ENCODE measurements at regions not wholly inside any gene's neighbourhood (a gene's known extent, or its start where the extent isn't known, plus 50 kb on each side); places are given as distances from the start of the nearest gene placed in this dataset.

GRCh38 chr4:13856387-13856786, 228.9 kb upstream of the BOD1L1 start:
- Histone ChIP-seq H3K9me3 (ENCODE audit: insufficient read depth in 2 of 2, low read depth in 1 of 2, low read length in 1 of 2) (no peaks in the 10 kb centered on the region), H3K14ac (ENCODE audit: insufficient read length) (no peak overlapping the region), H3K4me1 (replicated peaks in 1 of 4; ENCODE audit: control insufficient read depth in 3 of 4, insufficient read depth in 4 of 4, low read length in 3 of 4) (peaks cover 0 to 3% (median 0%) of the 10 kb centered on the region in 4 experiments; a peak in 2 of 7 replicates), H4K20me1 (replicated peaks in 1 of 2; ENCODE audit: control insufficient read depth in 1 of 2, insufficient read depth in 2 of 2, low read length in 2 of 2) (no peaks in the 10 kb centered on the region), H3K27ac (ENCODE audit: low read depth, low read length) (no peak overlapping the region), H3K4me2 (ENCODE audit: insufficient read depth in 1 of 2, low read depth in 2 of 2, low read length in 2 of 2) (no peak overlapping the region), H3K9ac (replicated peaks in 1 of 4; ENCODE audit: extremely low read depth in 1 of 4, low read depth in 3 of 4, low read length in 3 of 4) (no peak overlapping the region), H2BK5ac (ENCODE audit: low read depth, low read length) (no peak overlapping the region), H2BK12ac (ENCODE audit: low read depth, low read length) (no peak overlapping the region), H3K4ac (replicated peaks; ENCODE audit: insufficient read length, low read depth, low read length) (no peak overlapping the region), H3K27me3 (replicated peaks in 1 of 4; ENCODE audit: control insufficient read depth in 3 of 4, extremely low read depth in 1 of 4, insufficient read depth in 3 of 4, low read length in 3 of 4) (no peaks in the 10 kb centered on the region), H3K23ac (ENCODE audit: insufficient read length) (no peak overlapping the region), H4K91ac (replicated peaks; ENCODE audit: insufficient read length, low read length) (no peak overlapping the region), H2BK20ac (ENCODE audit: low read length) (no peak overlapping the region), H3K56ac (replicated peaks; ENCODE audit: insufficient read length, low read depth, low read length) (no peak overlapping the region), H3K36me3 (ENCODE audit: control insufficient read depth in 2 of 4, insufficient read depth in 4 of 4, low read length in 3 of 4) (no peaks in the 10 kb centered on the region; a peak in 1 of 8 replicates), H2BK120ac (replicated peaks; ENCODE audit: low read depth, low read length) (no peak overlapping the region), H3K79me1 (ENCODE audit: low read depth, low read length) (no peaks in the 10 kb centered on the region), H3K18ac (ENCODE audit: extremely low read depth, low read length) (no peak overlapping the region), H4K5ac (ENCODE audit: insufficient read length, low read depth, low read length) (no peak overlapping the region), H3K23me2 (ENCODE audit: low read depth, low read length) (no peaks in the 10 kb centered on the region), H2BK15ac (ENCODE audit: low read length) (no peak overlapping the region), H2AK5ac (ENCODE audit: low read depth, low read length) (no peak overlapping the region), H4K8ac (ENCODE audit: extremely low read depth, insufficient read depth, low read length) (no peak overlapping the region), H3K79me2 (ENCODE audit: control insufficient read depth in 1 of 2, insufficient read depth in 2 of 2, low read length in 2 of 2) (no peaks in the 10 kb centered on the region), H3K4me3 (ENCODE audit: extremely low read depth in 1 of 4, insufficient read depth in 2 of 4, low read depth in 3 of 4, low read length in 4 of 4) (no peak overlapping the region), H2AFZ (ENCODE audit: low read length) (no peak overlapping the region)
- TF ChIP-seq ATF2 (IDR thresholded peaks at IDR 0.05; ENCODE audit: low read length), result no peak
- TF ChIP-seq ATF3 (IDR thresholded peaks at IDR 0.05; ENCODE audit: insufficient read depth, low read depth, low read length), result no peak
- no peak for TF ChIP-seq HDAC6 (IDR thresholded peaks at IDR 0.05; ENCODE audit: low read depth, low read length)
- TF ChIP-seq SP1 (IDR thresholded peaks at IDR 0.05; ENCODE audit: low read depth, low read length), result no peak
- no peak for TF ChIP-seq EZH2 (IDR thresholded peaks at IDR 0.05; ENCODE audit: low read depth, low read length, severe bottlenecking)
- no peak for TF ChIP-seq SRF (IDR thresholded peaks at IDR 0.05; ENCODE audit: low read depth, low read length)
- DNase-seq (ENCODE audit: low read depth in 1 of 2, low spot score in 2 of 2) (no peak), FAIRE-seq (no peak)
- ChIA-PET POLR2A (ENCODE audit: partially characterized antibody) (no interaction called here), CTCF (ENCODE audit: partially characterized antibody) (interaction anchor here (0.7 to 4.3 kb wide), 2 partner anchors 16 to 201 kb away, joined by 6 to 29 read pairs; no protein-coding TSS in a partner anchor)
- 93% methylated on average over 5 of the region's 5 CpGs; no CpG with 5 or more reads in 1 of the 2 experiments for WGBS, 2 experiments (ENCODE audit: extremely low coverage in 1 of 2, insufficient coverage in 1 of 2, insufficient read length in 1 of 2, insufficient replicate concordance in 2 of 2, low coverage in 1 of 2, low lambda C conversion rate in 2 of 2, missing lambda C conversion rate in 1 of 2)

Measured in H1 (cell line).